Activated T-helper 1 cell treated with anti-CD3 and anti-CD28 coated beads, Interleukin-2, amount 50 U/mL, for 16 hours (primary cell): ENCODE measurements at regions not wholly inside any gene's neighbourhood (a gene's known extent, or its start where the extent isn't known, plus 50 kb on each side); places are given as distances from the start of the nearest gene placed in this dataset.
A peak's percentile ranks its signal among the peaks of the same experiment; 100 is the strongest.

Experiments
- DNase-seq, 2 donors: peaks; one replicate each; pipeline ENCODE4 v3.0.0-alpha.2; 2020; ENCODE audit warnings: low read depth in 1 of 2, low spot score in 1 of 2

GRCh38 chr7:142418326-142418725 is 160.5 kb upstream of the PRSS58 start:
- DNase-seq = no peak

DNA sequence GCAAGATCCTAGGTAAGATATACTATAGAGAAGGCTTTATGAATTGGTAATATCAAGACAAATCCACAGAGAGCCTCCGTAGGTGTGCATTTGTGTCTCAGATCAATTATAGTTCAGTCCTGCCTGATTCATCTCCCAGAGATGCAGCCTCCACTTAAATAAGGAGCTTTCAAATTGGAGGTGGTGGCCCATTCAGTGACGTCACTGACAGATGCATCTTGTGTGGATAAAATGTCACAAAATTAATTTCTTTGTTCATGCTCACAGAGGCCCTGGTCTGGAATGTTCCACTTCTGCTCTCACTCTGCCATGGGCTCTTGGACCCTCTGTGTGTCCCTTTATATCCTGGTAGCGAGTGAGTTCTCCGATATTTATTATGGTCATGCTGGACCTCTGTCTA is 157.1 kb upstream of the PRSS58 start:
- DNase-seq = no peak

DNA sequence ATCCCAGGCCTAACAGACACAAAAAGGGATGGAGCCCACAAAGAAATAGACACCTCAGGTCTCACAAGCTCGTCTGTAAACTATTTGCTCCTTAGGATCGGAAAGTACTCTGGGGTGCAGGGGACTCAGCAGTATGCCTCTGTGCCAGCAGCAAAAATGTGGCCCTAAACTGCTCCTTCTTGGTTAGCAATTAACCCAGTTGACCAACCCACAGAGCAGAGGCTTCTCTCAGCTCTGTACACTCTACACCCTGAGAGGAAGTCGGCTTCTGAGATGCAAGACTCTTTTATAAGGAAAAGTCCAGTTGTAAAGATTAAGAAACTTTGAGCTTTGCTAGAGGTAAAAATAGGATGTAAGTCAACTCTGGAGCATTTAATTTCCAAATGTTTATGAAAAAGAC is 156.3 kb upstream of the PRSS58 start:
- DNase-seq = no peak

- DNase-seq = no peak
These were observed 155.6 kb upstream of the PRSS58 start for GRCh38 chr7:142413280-142414000.

GRCh38 chr7:142412551-142413193 is 154.8 kb upstream of the PRSS58 start:
- peak in 1 of 2 donors; percentile 4 for DNase-seq

GRCh38 chr7:142409471-142409870 is 151.6 kb upstream of the PRSS58 start:
- no peak for DNase-seq

- DNase-seq = no peak
These were observed 150.9 kb upstream of the PRSS58 start for GRCh38 chr7:142408794-142409193.

DNA sequence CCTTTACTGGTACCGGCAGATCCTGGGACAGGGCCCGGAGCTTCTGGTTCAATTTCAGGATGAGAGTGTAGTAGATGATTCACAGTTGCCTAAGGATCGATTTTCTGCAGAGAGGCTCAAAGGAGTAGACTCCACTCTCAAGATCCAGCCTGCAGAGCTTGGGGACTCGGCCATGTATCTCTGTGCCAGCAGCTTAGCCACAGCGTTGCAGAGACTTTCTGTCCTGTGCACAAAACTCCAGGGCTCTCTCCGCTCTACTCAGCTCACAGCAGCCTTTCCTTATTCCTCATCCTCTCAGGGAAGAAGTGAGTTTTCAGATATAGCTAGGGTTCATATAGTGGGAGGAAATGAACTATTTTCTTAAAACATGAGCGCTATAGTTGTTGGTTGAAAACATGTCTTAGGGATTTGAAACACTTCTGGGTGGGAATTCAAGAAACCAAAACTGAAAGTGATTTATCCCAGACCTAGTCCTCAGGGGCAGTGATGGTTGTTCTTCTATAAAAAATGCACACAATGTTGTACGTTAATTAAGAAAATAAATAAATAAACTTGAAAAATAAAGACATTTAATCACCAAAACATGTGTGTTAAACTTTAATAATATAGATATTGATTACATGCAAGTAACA is 150.2 kb upstream of the PRSS58 start:
- no peak for DNase-seq

DNA sequence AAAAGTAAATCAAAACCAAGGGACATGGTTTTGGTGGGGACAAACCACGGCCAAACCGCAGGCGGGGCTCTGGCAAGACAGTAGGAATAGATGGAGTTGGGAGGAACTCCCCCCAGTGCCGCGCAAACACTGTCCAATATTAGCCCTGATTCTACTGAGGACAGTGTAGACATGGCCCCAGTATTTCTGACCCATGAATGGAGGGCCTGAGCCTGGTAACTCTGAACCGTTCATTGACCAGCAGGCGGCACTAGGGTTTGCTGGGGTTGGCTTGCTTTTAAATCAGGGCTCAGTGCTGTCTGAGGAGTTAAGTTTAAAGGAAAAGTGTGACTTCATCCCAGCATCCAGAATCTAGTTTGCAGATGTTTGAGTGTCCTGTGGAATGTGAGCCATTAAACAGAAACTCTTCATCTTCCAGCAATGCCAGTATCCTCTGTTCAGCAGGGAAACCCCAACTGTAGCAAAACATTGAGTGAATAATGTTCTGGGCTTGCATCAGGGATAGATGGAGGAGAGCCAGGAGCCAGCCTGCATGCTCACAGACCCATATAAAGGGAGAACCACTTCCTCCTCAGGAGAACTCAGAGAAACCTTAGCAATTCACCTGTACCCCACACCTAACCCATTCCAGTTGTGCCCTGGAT is 147.4 kb upstream of the PRSS58 start:
- DNase-seq = no peak

- no peak for DNase-seq
These were observed 144.1 kb upstream of the PRSS58 start for GRCh38 chr7:142401951-142402350.

DNA sequence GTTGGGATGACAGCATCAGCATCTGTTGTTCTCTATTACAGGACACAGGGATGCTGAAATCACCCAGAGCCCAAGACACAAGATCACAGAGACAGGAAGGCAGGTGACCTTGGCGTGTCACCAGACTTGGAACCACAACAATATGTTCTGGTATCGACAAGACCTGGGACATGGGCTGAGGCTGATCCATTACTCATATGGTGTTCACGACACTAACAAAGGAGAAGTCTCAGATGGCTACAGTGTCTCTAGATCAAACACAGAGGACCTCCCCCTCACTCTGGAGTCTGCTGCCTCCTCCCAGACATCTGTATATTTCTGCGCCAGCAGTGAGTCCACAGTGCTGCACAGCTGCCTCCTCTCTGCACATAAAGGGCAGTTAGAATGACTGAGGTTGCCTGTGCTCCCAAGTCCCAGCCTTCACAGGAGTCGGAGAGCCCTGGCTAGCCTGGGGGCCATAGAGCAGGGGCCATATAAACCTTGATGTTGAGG is 142.2 kb upstream of the PRSS58 start:
- no peak for DNase-seq

- peak in 1 of 2 donors; percentile 9 for DNase-seq
These were observed 133.5 kb upstream of the PRSS58 start for GRCh38 chr7:142391191-142391992.

DNA sequence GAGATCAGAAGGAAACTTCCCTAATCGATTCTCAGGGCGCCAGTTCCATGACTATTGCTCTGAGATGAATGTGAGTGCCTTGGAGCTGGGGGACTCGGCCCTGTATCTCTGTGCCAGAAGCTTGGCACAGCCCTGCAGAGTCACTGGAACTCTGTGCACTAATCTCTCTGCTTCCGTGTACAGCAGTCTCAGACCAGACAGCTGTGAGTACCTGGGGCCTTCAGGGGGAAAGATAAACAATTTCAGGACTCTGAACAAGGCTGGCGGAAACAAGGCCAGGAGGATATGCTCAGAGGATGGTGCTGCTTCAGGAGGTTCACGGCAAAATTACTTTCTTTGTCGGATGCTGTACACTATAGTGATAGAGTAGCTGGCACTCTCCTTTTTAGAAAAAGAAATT is 131.7 kb upstream of the PRSS58 start:
- no peak for DNase-seq

- peak in 1 of 2 donors; percentile 13 for DNase-seq
These were observed 127.9 kb upstream of the PRSS58 start for GRCh38 chr7:142385491-142386340.

DNA sequence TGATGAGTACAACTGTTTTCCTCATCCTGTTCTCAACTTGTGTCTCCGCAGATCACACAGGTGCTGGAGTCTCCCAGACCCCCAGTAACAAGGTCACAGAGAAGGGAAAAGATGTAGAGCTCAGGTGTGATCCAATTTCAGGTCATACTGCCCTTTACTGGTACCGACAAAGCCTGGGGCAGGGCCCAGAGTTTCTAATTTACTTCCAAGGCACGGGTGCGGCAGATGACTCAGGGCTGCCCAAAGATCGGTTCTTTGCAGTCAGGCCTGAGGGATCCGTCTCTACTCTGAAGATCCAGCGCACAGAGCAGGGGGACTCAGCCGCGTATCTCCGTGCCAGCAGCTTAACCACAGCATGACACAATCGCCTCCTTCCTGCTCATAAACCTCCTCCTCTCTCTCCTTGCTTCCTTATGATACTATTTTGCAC is 126.7 kb upstream of the PRSS58 start:
- DNase-seq = no peak

DNA sequence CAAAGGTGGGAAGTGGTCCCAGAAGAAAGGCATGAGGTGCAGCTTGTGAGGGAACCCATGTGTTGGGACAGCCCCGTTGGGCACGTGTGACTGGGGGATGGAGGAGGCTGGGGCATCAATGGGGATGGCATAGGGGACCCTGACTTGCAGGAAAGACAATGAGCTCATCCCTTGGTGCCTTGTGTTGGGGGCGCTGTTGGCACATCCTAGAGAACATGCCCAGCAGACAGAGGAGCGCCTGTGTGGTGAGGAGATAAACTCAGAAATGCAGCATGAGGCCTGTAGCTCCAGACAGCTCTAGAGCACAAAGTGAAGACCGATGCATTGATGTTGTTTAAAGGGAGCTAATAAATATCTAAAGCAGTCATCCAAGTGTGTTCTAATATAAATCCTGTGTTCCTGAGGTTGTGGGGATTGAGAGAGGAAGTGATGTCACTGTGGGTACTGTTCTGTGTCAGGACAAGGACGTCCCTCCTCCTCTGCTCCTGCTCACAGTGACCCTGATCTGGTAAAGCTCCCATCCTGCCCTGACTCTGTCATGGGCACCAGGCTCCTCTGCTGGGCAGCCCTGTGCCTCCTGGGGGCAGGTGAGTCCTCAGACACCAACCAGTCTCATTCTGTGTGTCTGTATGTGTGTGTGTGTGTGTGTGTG is 126.1 kb upstream of the PRSS58 start:
- DNase-seq = no peak

DNA sequence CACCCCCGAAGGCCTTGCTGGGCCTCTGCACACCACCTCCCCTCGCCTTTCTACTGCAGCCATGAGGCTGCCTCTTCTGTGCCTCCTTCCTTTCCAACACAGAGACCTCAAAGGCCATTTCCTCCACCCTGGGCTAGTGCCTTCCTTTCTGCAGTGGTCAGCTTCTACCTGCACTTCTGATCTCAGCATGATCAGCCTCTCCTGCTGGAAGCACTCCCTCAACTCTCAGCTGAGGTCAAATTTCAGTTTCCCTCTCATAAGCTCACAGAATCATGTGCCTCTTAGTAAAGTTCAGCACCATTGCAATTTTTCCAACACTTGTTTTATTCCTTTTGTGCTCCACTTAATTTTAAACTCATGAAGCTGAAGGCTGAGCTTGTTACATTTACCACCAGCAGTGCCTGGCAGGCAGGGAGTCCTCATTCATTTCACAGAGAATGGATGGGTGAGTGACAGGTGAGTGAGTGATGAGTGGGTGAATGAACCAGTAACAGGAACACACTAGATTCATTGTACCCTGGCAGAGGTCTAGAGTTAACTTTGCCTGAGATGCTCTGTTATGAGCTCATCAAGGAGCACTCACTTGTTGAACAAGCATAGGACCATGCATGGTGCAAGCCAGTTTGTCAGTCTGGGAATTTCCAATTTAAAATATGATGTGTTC is 124.0 kb upstream of the PRSS58 start:
- DNase-seq = no peak

- DNase-seq = no peak
These were observed 122.2 kb upstream of the PRSS58 start for GRCh38 chr7:142380069-142380468.
